GM19463 (cell line): ENCODE measurements at regions not wholly inside any gene's neighbourhood (a gene's known extent, or its start where the extent isn't known, plus 50 kb on each side); places are given as distances from the start of the nearest gene placed in this dataset.
"Not testable (repeated sequence)": the region's sequence is repeated elsewhere in the genome, so short reads cannot be mapped to it uniquely, and the experiment has no call there.

Source experiments
- ATAC-seq: cut with Tn5 transposase; IDR thresholded peaks from one replicate; pipeline ENCODE4 v1.9.1; 2021; ENCODE audit warnings: mild to moderate bottlenecking, moderate library complexity; ENCODE audit not compliant: unreplicated experiment

DNA sequence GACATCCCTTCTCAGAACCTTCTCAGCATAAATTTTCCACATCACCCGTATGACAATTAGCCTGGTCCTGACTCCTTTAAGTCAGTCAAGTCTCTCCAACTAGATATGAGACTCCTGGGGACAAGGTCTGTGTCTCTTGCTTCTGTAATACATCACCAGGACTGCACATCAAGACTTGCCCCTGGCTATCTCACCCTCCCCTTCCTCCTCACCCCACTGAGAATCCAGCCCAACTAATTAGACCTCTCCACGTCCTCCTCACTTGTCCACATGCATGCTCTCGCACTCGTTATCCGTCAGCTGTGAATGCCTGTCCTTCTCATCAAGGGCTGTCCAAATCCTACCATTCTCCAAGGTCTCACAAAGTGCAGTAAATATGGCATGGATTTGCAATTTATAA lies 542.8 kb downstream of the PTPRU start:
- no peak for ATAC-seq

DNA sequence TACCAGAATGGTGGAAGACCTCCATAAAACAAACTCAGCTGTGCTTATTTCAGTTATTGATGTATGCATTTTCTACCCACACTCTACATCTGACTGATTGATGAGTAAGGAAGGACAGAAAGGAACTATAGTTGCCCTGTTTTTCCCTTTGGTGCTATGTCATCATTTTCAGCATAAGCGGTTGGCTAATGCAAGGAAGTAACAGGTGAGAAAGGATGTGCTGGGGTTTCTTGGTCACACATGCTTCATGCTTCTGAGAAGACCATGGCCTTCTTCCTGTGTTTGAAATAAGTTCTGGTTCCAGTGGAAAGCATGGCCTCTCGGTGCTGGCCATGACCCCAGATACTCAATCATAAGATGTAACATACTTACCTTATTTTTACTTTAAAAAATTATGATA lies 541.2 kb downstream of the PTPRU start:
- ATAC-seq = no peak

DNA sequence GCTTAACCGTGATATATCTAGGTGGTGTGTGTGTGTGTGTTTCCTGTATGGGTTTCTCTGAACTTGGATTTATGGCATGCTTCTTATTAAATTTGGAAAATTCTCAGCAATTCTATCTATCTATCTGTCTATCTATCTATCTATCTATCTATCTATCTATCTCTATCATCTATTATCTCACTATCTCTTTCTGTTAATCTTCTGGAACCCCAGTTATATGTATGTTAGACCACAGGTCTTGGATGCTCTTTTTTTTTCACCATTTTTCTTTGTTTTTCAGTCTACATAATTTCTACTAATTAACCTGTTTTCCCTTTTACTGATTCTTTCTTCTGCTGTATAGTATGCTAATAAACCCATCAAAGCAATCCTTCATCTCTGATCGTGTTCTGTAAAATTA lies 538.0 kb downstream of the PTPRU start:
- no peak for ATAC-seq

DNA sequence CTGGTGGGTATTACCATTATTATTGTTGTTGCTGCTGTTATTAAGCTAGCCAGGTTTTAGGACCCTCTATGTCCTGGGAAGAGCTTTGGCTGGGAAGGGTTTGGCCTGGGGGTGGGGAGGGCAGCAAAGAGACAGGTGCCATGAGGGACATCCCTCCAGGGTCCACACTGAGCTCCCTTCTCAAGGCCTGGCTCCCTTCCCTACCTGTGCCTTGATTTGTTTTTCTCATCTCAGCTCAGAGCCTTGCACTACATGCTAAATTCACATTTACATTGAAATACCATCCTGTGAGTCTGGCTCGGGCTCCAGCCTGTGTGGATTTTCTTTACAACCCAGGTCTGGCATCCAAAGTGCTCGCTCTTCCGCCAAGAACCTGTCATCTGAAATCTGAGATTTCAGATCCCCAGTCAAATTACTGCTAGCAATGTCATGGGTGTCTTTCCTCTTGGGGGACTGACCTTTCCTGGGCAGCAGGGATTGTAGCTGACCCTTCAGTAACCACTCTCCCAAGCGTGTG lies 536.3 kb downstream of the PTPRU start:
- no peak for ATAC-seq

DNA sequence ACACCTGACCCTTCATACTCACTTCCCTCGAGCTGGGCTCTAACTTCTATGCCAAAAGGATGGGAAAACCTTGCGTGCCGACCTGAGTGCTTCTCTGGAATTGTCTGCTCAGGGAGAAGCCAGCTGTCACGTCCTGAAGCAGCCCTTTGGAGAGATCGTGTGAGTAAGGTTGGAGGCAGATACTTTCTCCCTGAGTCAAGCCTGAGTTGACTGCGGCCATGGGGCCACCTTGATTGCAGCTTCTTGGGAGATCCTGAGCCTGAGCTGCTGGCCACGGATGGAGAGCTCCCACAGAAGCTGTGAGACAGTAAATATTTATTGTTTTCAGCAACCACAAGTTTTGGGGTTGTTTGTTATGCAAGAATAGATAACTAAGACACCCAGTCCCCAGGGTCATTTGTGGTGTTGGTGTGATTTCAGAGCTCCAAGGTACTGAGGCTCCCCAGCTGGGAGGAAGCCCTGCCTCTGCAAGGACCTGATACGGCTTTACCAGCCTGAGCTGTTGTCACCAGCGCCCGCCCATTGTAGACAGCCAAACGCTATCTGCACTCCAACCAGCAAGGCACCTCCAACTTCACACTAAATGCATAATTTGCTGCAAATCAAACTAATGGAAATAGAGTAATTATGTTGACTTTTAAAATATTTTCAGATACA lies 531.6 kb downstream of the PTPRU start:
- no peak for ATAC-seq

DNA sequence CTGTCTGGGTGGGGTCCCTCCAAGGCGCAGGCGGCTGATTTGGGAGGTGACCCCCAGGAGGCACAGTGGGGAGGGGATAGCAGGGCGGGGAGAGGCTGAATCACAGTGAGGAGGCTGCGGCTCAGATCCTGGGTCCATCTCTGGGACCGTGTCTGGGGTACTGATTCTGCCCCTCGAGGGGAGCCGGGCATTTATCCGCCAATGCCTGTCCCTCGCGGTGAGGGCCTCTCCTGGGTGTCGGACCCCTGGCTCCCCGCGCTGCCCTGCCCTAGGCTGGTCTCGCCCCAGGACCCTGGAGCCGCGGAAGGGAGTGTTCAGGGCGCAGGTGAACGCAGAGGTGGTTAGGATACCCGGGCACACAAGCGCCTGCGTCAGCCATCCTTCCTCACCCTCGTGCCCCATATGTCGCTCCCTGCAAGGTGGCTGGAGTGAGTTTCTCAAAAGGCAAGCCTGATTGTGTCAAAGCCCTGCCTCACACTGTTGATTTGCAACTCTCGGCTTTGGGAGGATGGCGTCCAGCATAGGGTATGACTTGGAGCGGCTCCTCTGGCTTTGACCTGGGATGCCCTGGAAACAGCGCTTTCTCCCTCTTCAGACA lies 530.9 kb downstream of the PTPRU start:
- no peak for ATAC-seq

DNA sequence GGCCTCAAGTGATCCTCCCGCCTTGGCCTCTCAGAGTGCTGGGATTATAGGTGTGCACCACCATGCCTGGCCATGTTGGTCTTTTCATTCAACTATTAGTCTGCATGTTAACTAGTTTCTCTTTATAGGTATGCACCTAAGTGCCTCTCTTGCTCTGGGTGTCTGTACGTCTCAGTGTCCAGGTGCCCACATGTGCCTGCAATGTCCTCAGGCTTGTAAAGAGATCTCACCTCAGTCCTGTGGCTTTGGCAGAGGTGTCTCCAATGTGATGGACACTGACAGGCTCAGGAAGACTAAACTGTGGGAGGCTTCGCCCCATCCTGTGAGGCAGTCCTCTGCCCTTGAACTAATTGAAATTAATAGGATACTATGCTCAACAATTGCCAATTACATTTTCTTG lies 526.3 kb downstream of the PTPRU start:
- ATAC-seq = no peak

DNA sequence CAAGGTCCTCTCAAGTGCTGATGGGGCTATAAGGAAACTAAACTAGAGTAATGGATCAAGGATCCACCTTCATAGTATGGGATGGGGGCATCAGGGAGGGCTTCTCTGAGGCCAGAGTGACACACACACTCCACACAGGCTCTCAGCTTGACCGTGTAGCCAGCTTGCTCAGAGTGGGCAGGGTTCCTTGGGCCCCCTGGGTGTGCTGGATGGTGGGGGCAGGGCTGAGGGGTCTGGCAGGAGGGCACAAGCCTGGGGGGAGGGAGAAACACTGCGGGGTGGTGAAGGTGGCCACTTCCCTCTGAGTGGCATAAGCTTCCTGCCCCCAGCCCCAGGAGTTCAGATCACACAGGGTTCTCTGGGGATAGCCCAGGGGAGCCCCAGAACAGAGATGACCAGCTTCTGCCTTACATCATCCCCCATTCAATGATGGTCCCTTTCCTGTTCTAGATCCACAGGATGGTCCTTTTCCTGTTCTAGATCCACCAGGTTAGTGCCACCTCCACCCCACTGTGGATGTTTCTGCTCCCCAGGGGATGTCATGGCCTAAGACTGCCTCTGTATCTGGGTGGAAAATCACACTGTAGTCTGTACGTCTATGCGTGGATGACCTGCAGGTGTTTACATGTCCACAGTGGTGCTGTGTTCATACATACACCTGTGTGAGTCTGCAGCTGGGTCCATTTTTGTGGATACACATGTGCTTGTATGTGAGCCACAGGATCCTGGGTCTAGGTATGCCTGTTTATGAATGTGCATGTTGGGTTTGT lies 525.0 kb downstream of the PTPRU start:
- no peak for ATAC-seq

DNA sequence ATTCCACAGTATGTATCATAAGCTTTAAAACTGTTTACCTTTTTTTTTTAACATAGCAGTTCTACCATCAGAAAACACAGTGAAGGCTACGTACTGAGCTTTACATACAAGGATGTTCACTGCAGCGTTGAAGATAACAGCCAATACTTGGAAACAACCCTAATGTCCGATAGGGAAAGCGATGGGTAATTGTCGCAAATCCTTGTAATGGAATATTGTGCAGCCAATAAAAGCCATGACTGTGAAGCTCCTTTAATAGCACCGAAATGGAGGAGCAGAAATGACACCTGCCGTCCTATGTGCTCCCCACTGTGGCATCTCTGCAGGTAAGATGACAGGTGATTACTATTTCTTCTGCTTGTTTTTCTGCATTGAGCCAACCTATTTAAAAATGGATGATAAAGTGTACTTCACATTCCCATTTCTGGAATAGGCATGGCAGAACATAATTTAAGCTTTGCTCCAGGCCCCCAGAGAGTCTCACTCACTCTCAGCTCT lies 523.8 kb downstream of the PTPRU start:
- ATAC-seq = no peak

DNA sequence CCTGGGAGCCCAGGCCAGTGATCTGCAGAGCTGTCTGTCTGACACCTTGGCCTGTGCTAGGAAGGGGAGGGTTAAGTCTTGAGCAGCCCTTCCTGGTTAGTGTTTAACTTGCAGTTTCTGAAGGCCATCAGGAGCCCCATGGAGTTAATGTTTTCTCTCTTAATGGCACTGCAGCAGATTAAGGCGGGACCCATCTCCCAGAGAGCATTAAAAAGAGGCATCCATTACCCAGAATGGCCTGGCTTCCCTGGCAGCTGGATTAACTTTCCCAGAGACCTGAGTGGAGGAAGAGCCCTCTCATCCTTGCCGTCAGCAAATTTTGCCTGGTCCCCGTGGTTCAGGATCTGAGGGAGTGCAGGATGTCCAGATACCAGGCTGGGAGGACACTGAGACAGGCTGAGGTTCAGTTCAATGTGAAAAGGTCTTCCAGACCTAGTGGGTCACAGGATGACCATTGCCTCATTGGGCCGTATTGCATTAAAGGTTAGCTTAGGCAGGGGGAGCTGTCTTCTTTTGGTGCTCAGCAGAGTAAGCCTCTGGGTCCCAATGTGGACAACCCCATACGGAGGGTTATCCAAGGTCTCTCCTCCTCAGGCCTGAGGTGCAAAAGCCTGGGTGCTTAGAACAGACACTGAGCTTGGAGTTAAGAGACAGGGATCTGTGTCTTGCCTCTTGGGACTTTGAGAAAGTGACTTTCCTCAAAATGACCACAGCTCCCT lies 522.6 kb downstream of the PTPRU start:
- ATAC-seq = no peak

DNA sequence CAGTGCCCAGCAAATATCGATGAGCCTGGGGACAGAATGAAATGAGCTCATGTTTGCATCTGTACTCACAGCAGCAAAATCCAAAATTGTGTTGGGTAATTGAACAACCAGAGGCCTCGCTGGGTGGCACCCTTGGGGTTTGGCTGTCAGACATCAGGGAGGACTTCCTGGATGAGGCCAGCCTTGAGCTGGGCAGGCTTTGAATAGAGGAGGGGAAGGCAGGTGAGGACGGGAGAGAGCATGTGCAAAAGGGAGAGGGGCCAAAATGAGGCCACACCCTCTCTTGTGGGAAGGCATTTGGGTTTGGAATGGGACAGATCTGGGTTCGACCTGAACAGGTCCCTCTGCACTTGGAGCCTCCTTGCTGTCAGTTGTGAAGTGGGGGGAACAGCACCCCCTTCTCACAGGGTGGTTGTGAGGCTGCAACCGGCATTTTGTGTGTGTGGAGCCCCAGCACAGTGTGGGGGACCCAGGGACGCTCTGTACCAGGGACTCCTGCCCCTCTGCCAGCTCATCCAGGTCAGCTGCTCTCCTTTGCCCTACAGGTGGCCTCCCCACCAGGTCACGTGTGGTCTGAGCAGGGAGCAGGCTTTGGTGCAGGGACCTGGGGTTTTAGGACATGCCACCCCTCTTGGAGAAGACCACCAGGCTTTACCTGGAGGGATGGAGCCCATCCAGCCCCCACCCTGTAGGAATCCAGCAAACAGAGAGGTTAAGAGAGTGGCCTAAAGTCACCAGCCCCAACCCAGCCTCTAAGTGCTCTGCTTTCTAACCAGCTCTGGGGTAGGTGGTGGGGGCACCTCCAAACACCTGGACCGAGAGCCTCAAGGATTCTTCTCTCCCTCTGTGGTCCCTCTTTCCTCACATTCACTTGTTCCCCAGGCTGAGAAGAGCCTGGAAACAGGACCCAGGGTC lies 521.8 kb downstream of the PTPRU start:
- no peak for ATAC-seq

DNA sequence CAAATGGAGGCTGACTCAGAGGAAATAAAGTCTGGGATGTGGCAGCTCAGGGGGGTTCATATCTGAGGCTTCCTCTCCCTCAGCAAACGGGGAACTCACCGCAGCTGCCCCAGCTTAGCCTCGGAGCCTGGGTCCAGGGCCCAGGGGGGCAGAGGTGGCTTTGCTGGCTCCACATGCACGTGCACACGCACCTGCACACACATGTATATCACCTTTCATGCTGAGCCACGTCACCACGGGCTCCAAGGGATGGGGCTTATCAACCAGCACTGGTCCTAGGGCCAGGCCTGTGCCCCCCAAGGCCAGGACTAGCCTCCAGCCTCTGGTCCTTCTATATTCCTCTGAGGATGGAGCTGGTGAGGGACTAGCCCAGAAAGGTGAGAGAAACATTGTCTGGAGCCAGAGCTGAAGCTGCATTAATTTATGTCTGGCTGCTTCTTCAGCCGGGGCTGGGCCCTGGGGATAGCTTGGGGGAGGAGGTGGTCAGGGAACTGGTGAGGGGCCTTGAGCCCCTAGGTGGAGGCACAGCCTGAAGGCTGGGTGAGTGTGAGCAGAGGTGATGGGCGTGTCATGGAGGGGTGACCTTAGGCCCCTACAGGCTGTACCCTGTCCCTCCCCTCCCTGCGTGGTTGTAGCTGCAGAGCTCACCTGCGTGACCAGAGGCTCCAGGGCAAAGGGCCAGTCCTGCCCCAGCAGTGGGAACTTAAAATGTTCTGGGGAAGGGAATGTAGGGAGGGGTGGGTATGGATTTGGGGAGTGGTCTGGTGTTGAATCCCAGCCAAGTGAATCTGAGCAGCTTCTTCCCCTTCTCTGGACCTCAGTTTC lies 520.8 kb downstream of the PTPRU start:
- ATAC-seq = no peak

DNA sequence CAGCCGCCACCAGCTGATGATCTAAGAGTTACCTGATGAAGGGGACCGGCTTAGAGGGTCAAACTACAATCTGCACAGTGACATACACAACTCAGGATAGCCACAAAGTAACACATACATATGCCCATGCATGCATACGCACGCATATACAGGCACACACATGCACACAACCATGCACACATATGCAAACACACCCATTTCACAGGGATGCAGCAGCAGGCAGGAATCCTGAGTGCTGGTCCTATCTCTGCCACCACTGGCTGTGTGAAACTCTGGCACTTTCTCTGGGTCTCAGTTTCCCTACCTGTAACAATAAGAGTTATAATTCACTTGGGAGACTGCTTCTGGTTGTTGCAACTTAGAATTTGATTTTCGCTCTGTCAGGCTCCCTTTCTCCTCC lies 520.2 kb downstream of the PTPRU start:
- ATAC-seq = no peak

DNA sequence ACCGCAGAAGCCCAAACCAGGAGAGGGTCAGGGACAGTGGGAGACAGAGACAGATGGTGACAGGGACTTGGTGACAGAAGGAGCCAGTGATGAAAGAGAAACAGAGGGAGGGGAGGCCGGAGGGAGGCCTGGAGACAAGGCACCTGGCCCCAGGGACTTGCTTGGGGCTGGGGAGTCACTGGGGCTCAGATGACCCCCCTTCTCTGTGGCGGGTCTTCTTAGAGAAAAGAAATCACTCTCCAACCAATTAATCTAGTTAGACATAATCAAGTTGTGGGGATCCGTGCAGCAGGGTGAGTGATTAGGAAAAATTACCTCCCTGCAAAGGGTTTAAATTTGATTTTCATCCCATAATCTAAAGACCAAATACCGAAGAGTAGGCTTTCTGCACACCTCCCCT lies 519.8 kb downstream of the PTPRU start:
- no peak for ATAC-seq

DNA sequence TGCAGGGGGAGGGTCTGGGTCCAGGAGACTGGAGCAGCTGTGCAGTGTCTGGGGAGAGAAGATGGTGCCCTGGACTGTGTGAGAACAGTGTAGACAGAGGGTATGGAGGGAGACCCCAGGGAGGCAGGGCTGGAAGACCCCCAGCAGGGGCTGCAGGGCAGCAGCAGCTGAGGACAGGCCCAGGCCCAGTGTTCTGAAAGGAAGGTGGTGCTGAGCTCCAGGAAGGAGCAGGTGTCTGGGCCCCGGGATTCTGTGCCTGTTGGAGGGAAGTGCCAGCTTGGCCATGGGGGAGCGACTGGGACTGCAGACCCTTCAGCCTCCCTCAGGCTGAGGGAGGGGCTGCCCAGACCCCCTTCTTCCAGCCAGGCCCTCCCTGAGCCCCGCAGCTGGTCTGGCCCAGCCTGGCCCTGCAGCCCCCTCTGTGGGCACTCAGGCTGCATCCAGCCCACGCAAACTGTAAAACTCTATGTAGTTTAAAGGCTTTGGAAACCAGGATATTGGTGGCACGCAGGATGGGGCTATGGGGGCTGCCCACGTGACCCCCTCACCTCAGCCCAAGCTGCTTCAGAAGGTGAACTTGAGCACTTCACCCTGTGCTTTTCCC lies 519.2 kb downstream of the PTPRU start:
- ATAC-seq = not testable (repeated sequence)

DNA sequence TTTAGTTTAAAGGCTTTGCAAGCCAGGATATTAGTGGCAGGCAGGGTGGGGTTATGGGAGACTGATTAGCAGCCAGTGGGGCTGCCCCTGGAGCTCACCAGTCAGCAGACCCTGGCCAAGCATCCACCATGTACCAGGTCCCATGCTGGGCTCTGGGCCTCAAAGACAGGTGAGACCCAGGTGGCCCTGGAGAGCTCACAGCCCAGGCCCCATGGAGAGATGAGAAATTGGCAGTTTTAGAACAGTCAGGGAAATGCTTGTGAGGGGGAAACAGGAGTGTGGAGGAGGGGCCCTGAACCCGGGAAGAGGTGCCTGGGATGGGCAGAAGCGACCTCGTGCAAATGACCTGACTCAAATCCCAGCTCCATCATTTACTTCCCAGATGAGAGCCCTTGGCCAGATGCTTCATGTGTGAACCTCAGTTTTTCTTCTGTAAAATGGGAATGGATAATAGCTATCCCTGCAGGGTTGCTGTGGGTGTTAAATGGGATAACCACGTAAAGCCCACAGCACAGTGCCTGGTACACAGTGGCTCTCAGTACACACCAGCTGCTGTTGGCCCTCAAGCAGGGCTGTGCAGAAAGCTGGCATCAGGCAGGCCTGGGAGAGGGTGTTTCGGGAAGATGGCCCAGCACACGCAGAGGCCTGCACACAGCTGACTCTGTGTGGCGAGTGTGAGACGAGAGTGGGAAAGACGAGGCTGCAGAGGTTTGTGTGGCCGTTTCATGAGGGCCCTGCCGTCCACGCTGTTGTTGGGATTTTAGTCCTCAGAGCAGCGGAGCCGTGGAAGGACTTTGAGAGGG lies 518.5 kb downstream of the PTPRU start:
- no peak for ATAC-seq

DNA sequence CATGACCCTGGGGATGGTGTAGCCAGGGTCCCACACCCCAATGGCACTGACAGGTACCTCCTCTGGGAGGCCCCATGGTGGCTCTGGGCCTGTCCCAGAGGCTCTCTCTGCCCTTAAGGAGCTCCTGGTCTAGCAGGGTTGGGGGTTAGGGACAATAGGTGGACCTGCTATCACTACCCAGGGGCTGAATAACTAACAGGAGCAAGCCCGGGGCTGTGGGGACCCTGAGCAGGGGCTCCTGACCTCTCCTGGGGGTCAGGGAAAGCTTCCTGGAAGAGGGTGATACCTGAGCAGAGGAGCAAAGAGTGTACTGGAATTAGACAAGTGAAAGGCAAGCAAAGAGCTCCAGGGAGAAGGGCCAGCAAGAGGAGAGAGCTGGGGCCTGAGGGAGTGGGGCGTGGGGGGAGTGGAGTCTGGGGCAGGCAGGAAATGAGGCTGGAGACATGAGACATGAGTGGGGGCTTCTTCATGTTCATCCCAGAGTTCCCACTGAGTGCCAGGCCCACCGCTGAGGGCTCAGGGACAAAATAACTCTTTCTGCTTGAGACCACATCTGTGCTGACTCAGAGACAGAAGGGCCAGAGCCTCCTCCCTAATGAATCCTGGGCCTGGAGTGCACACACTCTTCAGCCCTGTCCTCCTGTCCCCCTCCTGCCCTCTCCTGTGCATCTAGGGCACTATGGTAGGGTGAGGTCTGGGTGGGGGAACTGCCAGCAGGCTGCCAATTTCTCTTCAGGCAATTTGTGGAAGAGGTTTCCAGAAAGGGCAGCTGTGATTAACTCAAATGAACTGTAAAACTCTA lies 517.6 kb downstream of the PTPRU start:
- no peak for ATAC-seq
